ENCODE measurements at regions not wholly inside any gene's neighbourhood (a gene's known extent, or its start where the extent isn't known, plus 50 kb on each side); places are given as distances from the start of the nearest gene placed in this dataset.

DNA sequence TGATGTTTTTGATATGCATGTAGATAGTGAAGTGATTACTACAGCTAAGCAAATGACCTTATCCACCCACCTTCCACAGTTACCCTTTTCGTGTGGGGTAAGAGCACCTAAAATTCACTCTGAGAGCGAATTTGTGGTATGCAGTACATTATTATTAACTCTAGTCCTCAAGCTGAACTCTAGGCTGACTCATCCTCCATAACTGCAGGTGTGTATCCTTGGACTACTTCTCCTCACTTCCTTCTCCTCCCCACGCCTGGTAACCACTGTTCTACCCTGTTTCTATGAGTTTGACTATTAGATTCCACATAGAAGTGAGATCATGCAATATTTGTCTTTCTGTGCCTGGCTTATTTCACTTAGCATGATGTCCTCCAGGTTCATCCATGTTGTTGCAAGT lies 484.6 kb downstream of the GATA3 start:
- no peak for DNase-seq
- Histone ChIP-seq H3K4me3 (no peak overlapping the region), H3K4me1 (peaks cover 0 to 8% (median 3%) of the 10 kb centered on the region in 3 donors), H3K9me3 (peaks cover 0 to 3% (median 0%) of the 10 kb centered on the region in 3 donors), H3K36me3 (no peaks in the 10 kb centered on the region), H3K27me3 (peaks cover 0 to 39% (median 0%) of the 10 kb centered on the region in 4 donors), H3K27ac (no peak overlapping the region)
- intact Hi-C loops (cut with DNase I), result no loop called here
- no peak for TF ChIP-seq CTCF (IDR thresholded peaks at IDR 0.05)
- TF ChIP-seq POLR2A (IDR thresholded peaks at IDR 0.05), result no peak
- 68 to 71% methylated on average over 3 of the region's 3 CpGs for WGBS, 2 donors

DNA sequence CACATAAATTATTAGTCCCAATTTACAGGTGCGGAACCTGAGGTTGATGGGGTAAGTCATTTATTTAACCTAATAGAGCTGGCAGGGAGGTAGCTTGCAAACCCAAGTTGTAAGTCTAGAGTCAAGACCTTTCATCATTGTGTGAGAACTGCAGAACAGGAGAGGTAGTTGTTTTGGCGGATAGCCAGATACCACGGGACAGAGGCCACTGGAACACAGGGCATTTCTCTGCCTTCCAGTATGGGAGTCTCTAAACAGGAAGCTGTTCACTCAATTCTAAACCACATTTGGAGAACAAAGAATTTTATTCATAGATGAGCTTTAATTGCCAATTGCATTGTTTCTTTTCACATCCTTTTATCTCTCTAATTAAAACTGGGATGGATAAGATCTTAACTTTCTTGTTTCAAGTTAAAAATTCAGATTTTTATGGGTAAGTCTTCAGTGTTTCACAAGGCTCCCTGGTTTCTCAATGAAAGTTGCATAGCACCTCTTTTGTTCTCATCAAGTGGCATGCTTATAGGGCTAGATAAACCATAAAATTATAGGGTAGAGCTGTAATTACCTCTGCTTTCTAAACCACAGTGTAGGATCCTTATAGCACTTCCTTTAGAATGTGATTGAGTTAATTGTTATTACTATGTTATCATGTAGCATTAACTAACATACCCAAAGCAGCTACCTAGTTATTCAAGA lies 489.0 kb downstream of the GATA3 start:
- Histone ChIP-seq H3K36me3 (no peaks in the 10 kb centered on the region), H3K27ac (no peak overlapping the region), H3K27me3 (peaks cover 0 to 9% (median 0%) of the 10 kb centered on the region in 4 donors), H3K4me1 (peaks cover 3 to 17% (median 6%) of the 10 kb centered on the region in 3 donors), H3K9me3 (peaks cover 0 to 3% (median 0%) of the 10 kb centered on the region in 3 donors), H3K4me3 (no peak overlapping the region)
- intact Hi-C loops (cut with DNase I), result no loop called here
- TF ChIP-seq CTCF (IDR thresholded peaks at IDR 0.05), result no peak
- TF ChIP-seq POLR2A (IDR thresholded peaks at IDR 0.05), result no peak
- 44 to 54% methylated on average over 3 of the region's 3 CpGs for WGBS, 2 donors
- no peak for DNase-seq

DNA sequence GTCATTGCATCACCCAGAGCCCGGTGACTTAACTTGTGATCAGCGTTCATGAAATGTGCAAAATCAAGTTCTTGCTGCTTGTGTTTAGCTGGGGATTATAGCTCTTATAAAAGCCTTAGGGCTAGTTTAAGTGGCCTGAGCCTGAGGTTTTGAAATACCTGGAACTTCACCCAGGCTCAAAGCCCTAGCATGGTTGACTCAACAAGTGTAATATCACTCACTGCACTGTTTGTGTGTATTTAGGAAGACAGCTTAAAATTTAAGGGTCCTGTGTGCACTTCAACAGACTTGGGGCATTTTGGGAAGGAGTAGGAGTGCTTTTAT lies 489.5 kb downstream of the GATA3 start:
- Histone ChIP-seq H3K27ac (no peak overlapping the region), H3K4me3 (no peak overlapping the region), H3K27me3 (peaks cover 0 to 7% (median 0%) of the 10 kb centered on the region in 4 donors), H3K4me1 (peaks cover 3 to 17% (median 6%) of the 10 kb centered on the region in 3 donors), H3K36me3 (no peaks in the 10 kb centered on the region), H3K9me3 (peaks cover 0 to 3% (median 0%) of the 10 kb centered on the region in 3 donors)
- WGBS, 2 donors, result 43 to 52% methylated on average over 2 of the region's 2 CpGs
- no peak for TF ChIP-seq CTCF (IDR thresholded peaks at IDR 0.05)
- TF ChIP-seq POLR2A (IDR thresholded peaks at IDR 0.05), result no peak
- no peak for DNase-seq
- intact Hi-C loops (cut with DNase I), result no loop called here

DNA sequence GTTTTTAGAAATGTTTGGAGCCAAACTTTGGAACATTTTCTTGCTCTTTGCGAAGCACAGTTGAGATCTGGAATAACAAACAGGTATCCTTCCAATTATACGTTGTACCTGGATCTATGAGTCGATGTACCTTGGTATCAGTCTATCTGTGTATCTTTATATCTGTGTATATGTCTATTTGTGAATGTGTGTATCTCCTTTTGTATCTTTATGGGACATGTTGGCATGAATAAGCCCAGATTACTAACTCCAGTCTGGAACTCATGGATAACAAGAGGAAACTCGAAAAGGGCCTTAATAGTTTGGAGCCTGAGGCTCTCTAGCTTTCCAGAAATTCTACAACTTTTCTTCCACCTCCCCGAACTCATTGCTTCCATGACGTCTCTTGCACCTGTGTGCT lies 490.0 kb downstream of the GATA3 start:
- TF ChIP-seq CTCF (IDR thresholded peaks at IDR 0.05) (no peak), POLR2A (IDR thresholded peaks at IDR 0.05) (no peak)
- intact Hi-C loops (cut with DNase I), result no loop called here
- DNase-seq, result no peak
- Histone ChIP-seq H3K27ac (no peak overlapping the region), H3K9me3 (peaks cover 0 to 3% (median 0%) of the 10 kb centered on the region in 3 donors), H3K36me3 (no peaks in the 10 kb centered on the region), H3K4me1 (peaks cover 3 to 17% (median 6%) of the 10 kb centered on the region in 3 donors), H3K4me3 (no peak overlapping the region), H3K27me3 (peaks cover 0 to 11% (median 0%) of the 10 kb centered on the region in 4 donors)
- WGBS, 2 donors, result 65 to 76% methylated on average over 6 of the region's 6 CpGs

DNA sequence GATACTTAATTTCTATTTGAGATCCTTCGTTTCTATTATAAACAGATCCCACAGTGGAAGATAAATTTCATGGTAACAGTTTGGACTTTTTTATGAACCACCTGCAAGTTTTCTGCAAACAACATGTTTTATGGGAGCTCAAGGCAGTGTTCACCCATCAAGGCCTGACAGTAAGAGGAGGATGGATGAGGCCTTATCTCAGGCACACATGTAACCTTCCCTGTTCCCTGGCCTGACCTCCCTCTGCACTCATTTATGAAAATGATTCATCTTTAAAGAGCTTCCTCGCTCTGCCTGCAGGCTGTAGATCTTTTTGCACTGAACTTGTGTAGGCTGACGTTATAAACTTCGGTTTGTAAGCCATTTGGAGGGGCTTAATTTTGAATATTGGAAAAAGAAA lies 500.1 kb downstream of the GATA3 start:
- no peak for DNase-seq
- TF ChIP-seq POLR2A (IDR thresholded peaks at IDR 0.05), result no peak
- no peak for TF ChIP-seq CTCF (IDR thresholded peaks at IDR 0.05)
- Histone ChIP-seq H3K4me1 (no peaks in the 10 kb centered on the region), H3K9me3 (no peaks in the 10 kb centered on the region), H3K27me3 (peaks cover 0 to 16% (median 0%) of the 10 kb centered on the region in 4 donors), H3K36me3 (no peaks in the 10 kb centered on the region), H3K27ac (no peak overlapping the region), H3K4me3 (no peak overlapping the region)
- WGBS, 2 donors, result 43 to 58% methylated on average over 4 of the region's 4 CpGs
- intact Hi-C loops (cut with DNase I), result no loop called here

Data from esophagus squamous epithelium (tissue), 5 donors.